NCI-H2107 treated with DMSO at 0.1 percent for 48 hours (cell line): ENCODE measurements at regions not wholly inside any gene's neighbourhood (a gene's known extent, or its start where the extent isn't known, plus 50 kb on each side); places are given as distances from the start of the nearest gene placed in this dataset.
"Not testable (repeated sequence)": the region's sequence is repeated elsewhere in the genome, so short reads cannot be mapped to it uniquely, and the experiment has no call there.

Experiments used
- DNase-seq: peaks from one replicate; lab custom pipeline; 2025; ENCODE audit not compliant: unreplicated experiment; lab: John Stamatoyannopoulos, UW

- DNase-seq = no peak
Observed at GRCh38 chr5:118554241-118554640, 434.1 kb downstream of the DTWD2 start.

- DNase-seq = no peak
Observed at GRCh38 chr5:118553662-118554061, 434.7 kb downstream of the DTWD2 start.

- no peak for DNase-seq
Observed at GRCh38 chr5:118552731-118553360, 435.5 kb downstream of the DTWD2 start.

- DNase-seq = no peak
Observed at GRCh38 chr5:118552146-118552545, 436.2 kb downstream of the DTWD2 start.

- DNase-seq = no peak
Observed at GRCh38 chr5:118551716-118552115, 436.6 kb downstream of the DTWD2 start.

- DNase-seq = no peak
Observed at GRCh38 chr5:118551031-118551430, 437.3 kb downstream of the DTWD2 start.

GRCh38 chr5:118548761-118549720 lies 439.3 kb downstream of the DTWD2 start:
- DNase-seq = peak; percentile 19

GRCh38 chr5:118545470-118545869 lies 442.9 kb downstream of the DTWD2 start:
- no peak for DNase-seq

GRCh38 chr5:118544887-118545449 lies 443.4 kb downstream of the DTWD2 start:
- no peak for DNase-seq

- no peak for DNase-seq
Observed at GRCh38 chr5:118533923-118534322, 454.4 kb downstream of the DTWD2 start.

- no peak for DNase-seq
Observed at GRCh38 chr5:118533156-118533555, 455.2 kb downstream of the DTWD2 start.

GRCh38 chr5:118531276-118531675 lies 457.1 kb downstream of the DTWD2 start:
- DNase-seq = no peak

- DNase-seq = no peak
Observed at GRCh38 chr5:118529361-118530144, 458.8 kb downstream of the DTWD2 start.

- no peak for DNase-seq
Observed at GRCh38 chr5:118522626-118523025, 465.7 kb downstream of the DTWD2 start.

- DNase-seq = no peak
Observed at GRCh38 chr5:118520771-118521415, 467.5 kb downstream of the DTWD2 start.

GRCh38 chr5:118519466-118519865 lies 468.9 kb downstream of the DTWD2 start:
- DNase-seq = no peak

GRCh38 chr5:118518720-118519119 lies 469.6 kb downstream of the DTWD2 start:
- DNase-seq = no peak

GRCh38 chr5:118511846-118512245 lies 476.5 kb downstream of the DTWD2 start:
- no peak for DNase-seq

GRCh38 chr5:118506217-118506852 lies 482.0 kb downstream of the DTWD2 start:
- DNase-seq = no peak

- not testable (repeated sequence) for DNase-seq
Observed at GRCh38 chr5:118502232-118502631, 486.1 kb downstream of the DTWD2 start.
